Osteoblast (primary cell): ENCODE measurements at regions not wholly inside any gene's neighbourhood (a gene's known extent, or its start where the extent isn't known, plus 50 kb on each side); places are given as distances from the start of the nearest gene placed in this dataset.
"Not testable (repeated sequence)": the region's sequence is repeated elsewhere in the genome, so short reads cannot be mapped to it uniquely, and the experiment has no call there.

ENCODE experiments used
- DNase-seq: peaks from one replicate; pipeline ENCODE4 v3.0.0; 2011; ENCODE audit warnings: low spot score, mixed read lengths; ENCODE audit not compliant: insufficient read length; ENCODE audit errors: missing footprints
- H2AFZ ChIP-seq: 2 replicates; pipeline ENCODE4 v1.6.0; 2011; ENCODE audit warnings: mild to moderate bottlenecking, low read length
- H3K27ac ChIP-seq: 2 replicates; pipeline ENCODE4 v1.5.1; 2011; ENCODE audit warnings: mild to moderate bottlenecking, low read depth, low read length, moderate library complexity
- H3K27me3 ChIP-seq: 2 replicates; pipeline ENCODE4 v1.6.0; 2012; ENCODE audit warnings: mild to moderate bottlenecking, control low read depth, inconsistent platforms, low read length, moderate library complexity; ENCODE audit not compliant: insufficient read depth
- H3K36me3 ChIP-seq: 2 replicates; pipeline ENCODE4 v1.5.1; 2011; ENCODE audit warnings: mild to moderate bottlenecking, low read length, control low read depth, moderate library complexity; ENCODE audit not compliant: insufficient read depth
- H3K4me1 ChIP-seq: 2 replicates; pipeline ENCODE4 v1.5.1; 2011; ENCODE audit warnings: mild to moderate bottlenecking, low read length, control low read depth, moderate library complexity; ENCODE audit not compliant: insufficient read depth
- H3K4me2 ChIP-seq: 2 replicates; pipeline ENCODE4 v1.6.0; 2011; ENCODE audit warnings: mild to moderate bottlenecking, low read length; ENCODE audit not compliant: insufficient read depth
- H3K4me3 ChIP-seq: fragments of 200-600 bp; sonication (generic); 3 replicates; pipeline ENCODE4 v1.5.1; 2012; ENCODE audit warnings: mild to moderate bottlenecking, low read length, inconsistent platforms; ENCODE audit not compliant: insufficient read depth
- H3K79me2 ChIP-seq: 2 replicates; pipeline ENCODE4 v1.6.0; 2012; ENCODE audit warnings: mild to moderate bottlenecking, low read length, control low read depth, inconsistent platforms; ENCODE audit not compliant: insufficient read depth
- H3K9me3 ChIP-seq: 2 replicates; pipeline ENCODE4 v1.5.1; 2011; ENCODE audit warnings: low read depth, low read length, control low read depth
- H4K20me1 ChIP-seq: 2 replicates; pipeline ENCODE4 v1.6.0; 2012; ENCODE audit warnings: mild to moderate bottlenecking, low read length, control low read depth; ENCODE audit not compliant: insufficient read depth
- TF ChIP-seq, protein P1 (sequence below): IDR thresholded peaks from 2 replicates; pipeline ENCODE4 v1.5.1; 2011; ENCODE audit warnings: mild to moderate bottlenecking, low read depth, low read length, moderate library complexity; ENCODE audit errors: extremely low read depth

DNA sequence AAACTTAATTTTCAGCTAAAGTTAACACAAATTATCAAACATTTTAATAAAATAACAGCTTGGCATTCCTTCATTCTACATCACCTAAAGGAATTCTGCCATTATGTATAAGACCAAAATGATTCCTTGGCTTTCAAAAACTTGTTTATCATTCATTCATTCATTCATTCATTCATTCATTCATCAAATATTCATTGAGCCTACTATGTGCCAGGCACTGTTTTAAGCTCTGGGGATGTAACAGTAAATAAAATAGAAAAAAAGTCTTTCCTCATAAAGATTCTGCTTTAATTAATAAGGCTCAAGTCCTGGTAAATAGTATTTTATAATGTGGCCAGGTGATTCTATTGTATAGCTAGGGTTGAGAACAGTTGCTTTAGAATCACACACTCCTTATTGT is 127.9 kb downstream of the GPR85 start:
- Histone ChIP-seq H3K36me3 (no peaks in the 10 kb centered on the region), H4K20me1 (no peaks in the 10 kb centered on the region), H3K4me2 (no peak overlapping the region), H3K27ac (no peak overlapping the region), H3K9me3 (no peaks in the 10 kb centered on the region), H3K4me3 (no peak overlapping the region), H3K4me1 (no peaks in the 10 kb centered on the region), H3K27me3 (no peaks in the 10 kb centered on the region), H2AFZ (no peak overlapping the region), H3K79me2 (no peaks in the 10 kb centered on the region)
- no peak for DNase-seq
- TF ChIP-seq, protein P1, sequence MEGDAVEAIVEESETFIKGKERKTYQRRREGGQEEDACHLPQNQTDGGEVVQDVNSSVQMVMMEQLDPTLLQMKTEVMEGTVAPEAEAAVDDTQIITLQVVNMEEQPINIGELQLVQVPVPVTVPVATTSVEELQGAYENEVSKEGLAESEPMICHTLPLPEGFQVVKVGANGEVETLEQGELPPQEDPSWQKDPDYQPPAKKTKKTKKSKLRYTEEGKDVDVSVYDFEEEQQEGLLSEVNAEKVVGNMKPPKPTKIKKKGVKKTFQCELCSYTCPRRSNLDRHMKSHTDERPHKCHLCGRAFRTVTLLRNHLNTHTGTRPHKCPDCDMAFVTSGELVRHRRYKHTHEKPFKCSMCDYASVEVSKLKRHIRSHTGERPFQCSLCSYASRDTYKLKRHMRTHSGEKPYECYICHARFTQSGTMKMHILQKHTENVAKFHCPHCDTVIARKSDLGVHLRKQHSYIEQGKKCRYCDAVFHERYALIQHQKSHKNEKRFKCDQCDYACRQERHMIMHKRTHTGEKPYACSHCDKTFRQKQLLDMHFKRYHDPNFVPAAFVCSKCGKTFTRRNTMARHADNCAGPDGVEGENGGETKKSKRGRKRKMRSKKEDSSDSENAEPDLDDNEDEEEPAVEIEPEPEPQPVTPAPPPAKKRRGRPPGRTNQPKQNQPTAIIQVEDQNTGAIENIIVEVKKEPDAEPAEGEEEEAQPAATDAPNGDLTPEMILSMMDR, result no peak

DNA sequence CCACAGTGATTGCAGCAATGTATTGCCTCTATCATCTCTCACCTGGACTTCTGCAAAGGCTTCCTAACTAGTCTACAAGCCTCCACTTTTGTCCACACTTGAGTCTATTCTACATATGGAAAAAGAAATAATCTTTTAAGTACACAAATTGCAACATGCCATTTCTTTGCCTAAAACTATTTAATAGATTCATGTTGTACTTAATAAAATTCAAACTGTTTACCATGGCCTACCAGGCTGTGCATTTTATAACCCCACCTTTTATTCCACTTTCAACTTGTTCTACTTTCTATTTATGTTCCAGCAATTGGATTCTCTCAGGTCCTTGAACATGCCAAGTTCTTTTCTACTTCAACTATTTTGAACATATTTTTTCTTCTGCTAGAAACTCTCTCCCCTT is 128.7 kb downstream of the GPR85 start:
- TF ChIP-seq, protein P1, result no peak
- no peak overlapping the region for H3K4me2 ChIP-seq
- no peaks in the 10 kb centered on the region for H4K20me1 ChIP-seq
- no peaks in the 10 kb centered on the region for H3K79me2 ChIP-seq
- no peaks in the 10 kb centered on the region for H3K27me3 ChIP-seq
- no peak for DNase-seq
- no peaks in the 10 kb centered on the region for H3K9me3 ChIP-seq
- no peak overlapping the region for H2AFZ ChIP-seq
- H3K4me3 ChIP-seq, result no peak overlapping the region
- no peaks in the 10 kb centered on the region for H3K4me1 ChIP-seq
- H3K36me3 ChIP-seq, result no peaks in the 10 kb centered on the region
- H3K27ac ChIP-seq, result no peak overlapping the region

DNA sequence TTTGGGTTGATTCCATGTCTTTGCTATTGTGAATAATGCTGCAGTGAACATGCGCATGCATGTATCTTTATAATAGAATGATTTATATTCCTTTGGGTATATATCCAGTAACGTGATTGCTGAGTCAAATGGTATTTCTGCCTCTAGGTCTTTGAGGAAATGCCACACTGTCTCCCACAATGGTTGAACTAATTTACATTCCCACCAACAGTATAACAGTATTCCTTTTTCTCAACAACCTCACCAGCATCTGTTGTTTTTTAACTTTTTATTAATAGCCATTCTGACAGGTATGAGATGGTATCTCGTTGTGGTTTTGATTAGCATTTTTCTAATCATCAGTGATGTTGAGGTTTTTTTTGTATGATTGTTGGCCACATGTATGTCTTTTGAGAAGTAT is 133.6 kb downstream of the GPR85 start:
- not testable (repeated sequence) for H3K4me1 ChIP-seq, H3K36me3 ChIP-seq, H4K20me1 ChIP-seq, H3K4me3 ChIP-seq, H2AFZ ChIP-seq, DNase-seq, H3K79me2 ChIP-seq, H3K4me2 ChIP-seq, H3K9me3 ChIP-seq, H3K27ac ChIP-seq, H3K27me3 ChIP-seq

DNA sequence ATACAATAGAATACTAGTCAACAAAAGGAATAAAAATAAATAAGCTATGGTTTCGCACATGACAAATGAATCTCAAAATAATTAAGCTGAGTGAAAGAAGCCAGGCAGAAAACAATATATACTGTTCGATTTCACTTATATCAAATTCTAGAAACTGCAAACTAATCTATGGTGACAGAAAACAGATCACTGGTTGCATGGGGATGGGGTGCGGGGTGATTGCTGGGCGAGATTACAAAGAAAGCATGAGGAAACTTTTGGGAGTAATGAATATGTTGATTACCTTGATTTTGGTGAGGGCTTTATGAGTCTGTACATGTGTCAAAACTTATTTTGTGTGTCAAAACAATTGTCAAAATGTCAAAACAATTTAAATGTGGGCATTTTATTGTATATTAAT is 135.6 kb downstream of the GPR85 start:
- Histone ChIP-seq H3K36me3 (no peaks in the 10 kb centered on the region), H4K20me1 (no peaks in the 10 kb centered on the region), H3K79me2 (no peaks in the 10 kb centered on the region), H3K4me1 (no peaks in the 10 kb centered on the region), H3K4me3 (no peak overlapping the region), H2AFZ (no peak overlapping the region), H3K27me3 (no peaks in the 10 kb centered on the region), H3K27ac (no peak overlapping the region), H3K4me2 (no peak overlapping the region), H3K9me3 (no peaks in the 10 kb centered on the region)
- TF ChIP-seq, protein P1, result no peak
- no peak for DNase-seq

DNA sequence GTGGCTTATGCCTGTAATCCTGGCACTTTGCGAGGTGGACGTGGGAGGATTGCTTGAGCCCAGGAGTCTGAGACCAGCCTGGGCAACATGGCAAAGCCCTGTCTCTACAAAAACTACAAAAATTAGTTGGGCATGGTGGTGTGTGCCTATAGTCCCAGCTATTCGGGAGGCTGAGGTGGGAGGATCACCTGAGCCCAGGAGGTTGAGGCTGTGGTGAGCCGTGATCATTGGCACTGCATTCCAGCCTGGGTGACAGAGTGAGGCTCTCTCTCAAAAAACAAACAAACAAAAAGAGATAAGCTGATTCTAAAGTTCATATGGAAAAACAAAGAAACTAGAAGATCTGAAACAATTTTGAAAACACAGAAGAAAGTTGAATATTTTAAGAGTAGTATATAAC is 136.9 kb downstream of the GPR85 start:
- H2AFZ ChIP-seq, H3K27ac ChIP-seq, H3K27me3 ChIP-seq, H3K4me2 ChIP-seq, H3K9me3 ChIP-seq, H3K4me3 ChIP-seq, H3K4me1 ChIP-seq, DNase-seq, H4K20me1 ChIP-seq, H3K36me3 ChIP-seq, H3K79me2 ChIP-seq: not testable (repeated sequence)
